WTC11 (cell line): ENCODE measurements at regions not wholly inside any gene's neighbourhood (a gene's known extent, or its start where the extent isn't known, plus 50 kb on each side); places are given as distances from the start of the nearest gene placed in this dataset.

ENCODE experiments used
- ATAC-seq: fragments of 200-7000 bp; cut with Tn5 transposase; 2 replicates; pipeline ENCODE4 v1.10.0; 2021; ENCODE audit warnings: mild to moderate bottlenecking, moderate library complexity
- CTCF ChIA-PET: fragments of 300-600 bp; sonication (Branson Sonifier 250); formaldehyde crosslinking; loops from one replicate; lab custom pipeline; 2021; ENCODE audit warnings: antibody characterized with exemption; lab: Charles Lee
- POLR2A ChIA-PET: fragments of 350-600 bp; sonication (Branson Sonifier 250); formaldehyde crosslinking; loops from one replicate; lab custom pipeline; 2021; ENCODE audit warnings: antibody characterized with exemption; lab: Charles Lee
- DNase-seq: peaks from one replicate; pipeline ENCODE4 v3.0.0; 2021; ENCODE audit warnings: low spot score
- H3K27ac Mint-ChIP-seq: 2 replicates; pipeline ENCODE4 v1.8.0; 2021; ENCODE audit warnings: mixed read lengths
- H3K27me3 Mint-ChIP-seq: 2 replicates; pipeline ENCODE4 v1.8.0; 2021; ENCODE audit warnings: low read depth, mild to moderate bottlenecking, moderate library complexity, mixed read lengths
- H3K36me3 Mint-ChIP-seq: 2 replicates; pipeline ENCODE4 v1.8.0; 2021; ENCODE audit warnings: mixed read lengths
- H3K4me1 Mint-ChIP-seq: 2 replicates; pipeline ENCODE4 v1.8.0; 2022; ENCODE audit warnings: mixed read lengths
- H3K4me3 Mint-ChIP-seq: 2 replicates; pipeline ENCODE4 v1.8.0; 2021; ENCODE audit warnings: mild to moderate bottlenecking, moderate library complexity, mixed read lengths
- H3K9me3 Mint-ChIP-seq: 2 replicates; pipeline ENCODE4 v1.8.0; 2021; ENCODE audit warnings: mixed read lengths
- ELF4 ChIP-seq: sonication (generic); formaldehyde crosslinking; IDR thresholded peaks from 2 replicates; pipeline ENCODE4 v1.8.1; 2022; ENCODE audit warnings: low read depth, mild to moderate bottlenecking, moderate library complexity, missing genetic modification reagents
- EMX1 ChIP-seq: fragments of 250-450 bp; sonication (Bioruptor Pico); IDR thresholded peaks from 2 replicates; pipeline ENCODE4 v1.8.0; 2021; ENCODE audit warnings: mild to moderate bottlenecking
- FOXK1 ChIP-seq: sonication (generic); formaldehyde crosslinking; IDR thresholded peaks from 2 replicates; pipeline ENCODE4 v1.8.0; 2022; ENCODE audit warnings: mild to moderate bottlenecking, moderate library complexity, missing genetic modification reagents
- FOXP4 ChIP-seq: sonication (generic); formaldehyde crosslinking; IDR thresholded peaks from 2 replicates; pipeline ENCODE4 v1.8.0; 2022; ENCODE audit warnings: mild to moderate bottlenecking, missing genetic modification reagents
- GRHL2 ChIP-seq: fragments of 250-450 bp; sonication (Bioruptor Pico); IDR thresholded peaks from 2 replicates; pipeline ENCODE4 v1.8.0; 2022; ENCODE audit warnings: mild to moderate bottlenecking, moderate library complexity; ENCODE audit not compliant: insufficient replicate concordance, severe bottlenecking
- GTF2I ChIP-seq: fragments of 250-450 bp; sonication (Bioruptor Pico); conservative IDR thresholded peaks from 2 replicates; pipeline ENCODE4 v1.4.0; 2021; ENCODE audit warnings: mild to moderate bottlenecking
- IRF2 ChIP-seq: sonication (generic); formaldehyde crosslinking; IDR thresholded peaks from 2 replicates; pipeline ENCODE4 v1.8.0; 2022; ENCODE audit warnings: low read depth, missing genetic modification reagents, borderline replicate concordance
- KAT7 ChIP-seq: sonication (generic); formaldehyde crosslinking; IDR thresholded peaks from 2 replicates; pipeline ENCODE4 v1.8.1; 2023; ENCODE audit warnings: missing genetic modification reagents, mild to moderate bottlenecking, borderline replicate concordance
- USF1 ChIP-seq: sonication (generic); formaldehyde crosslinking; IDR thresholded peaks from 2 replicates; pipeline ENCODE4 v1.8.0; 2022; ENCODE audit warnings: mild to moderate bottlenecking, missing genetic modification reagents
- ZBTB21 ChIP-seq: sonication (generic); formaldehyde crosslinking; IDR thresholded peaks from 2 replicates; pipeline ENCODE4 v1.8.1; 2023; ENCODE audit warnings: mild to moderate bottlenecking, missing genetic modification reagents, borderline replicate concordance
- ZMAT4 ChIP-seq: fragments of 250-450 bp; sonication (Bioruptor Pico); IDR thresholded peaks from 2 replicates; pipeline ENCODE4 v1.9.0; 2021; ENCODE audit warnings: mild to moderate bottlenecking
- ZNF219 ChIP-seq: sonication (generic); formaldehyde crosslinking; IDR thresholded peaks from 2 replicates; pipeline ENCODE4 v1.8.0; 2023; ENCODE audit warnings: missing genetic modification reagents, mild to moderate bottlenecking, borderline replicate concordance
- ZNF232 ChIP-seq: sonication (generic); formaldehyde crosslinking; IDR thresholded peaks from 2 replicates; pipeline ENCODE4 v1.8.0; 2022; ENCODE audit warnings: mild to moderate bottlenecking, missing genetic modification reagents
- ZNF396 ChIP-seq: fragments of 250-450 bp; sonication (Bioruptor Pico); IDR thresholded peaks from 2 replicates; pipeline ENCODE4 v1.8.0; 2021; ENCODE audit warnings: mild to moderate bottlenecking, moderate library complexity, borderline replicate concordance
- TF ChIP-seq, protein P1 (sequence below): fragments of 250-450 bp; sonication (Bioruptor Pico); IDR thresholded peaks from 2 replicates; pipeline ENCODE4 v1.9.0; 2021; ENCODE audit warnings: mild to moderate bottlenecking, borderline replicate concordance
- TF ChIP-seq, protein P2 (sequence below): sonication (generic); formaldehyde crosslinking; IDR thresholded peaks from 2 replicates; pipeline ENCODE4 v1.8.1; 2023; ENCODE audit warnings: mild to moderate bottlenecking, missing genetic modification reagents
- TF ChIP-seq, protein P3 (sequence below): fragments of 250-450 bp; sonication (Bioruptor Pico); IDR thresholded peaks from 2 replicates; pipeline ENCODE4 v1.9.0; 2021; ENCODE audit warnings: moderate library complexity, mild to moderate bottlenecking, inconsistent platforms, borderline replicate concordance

DNA sequence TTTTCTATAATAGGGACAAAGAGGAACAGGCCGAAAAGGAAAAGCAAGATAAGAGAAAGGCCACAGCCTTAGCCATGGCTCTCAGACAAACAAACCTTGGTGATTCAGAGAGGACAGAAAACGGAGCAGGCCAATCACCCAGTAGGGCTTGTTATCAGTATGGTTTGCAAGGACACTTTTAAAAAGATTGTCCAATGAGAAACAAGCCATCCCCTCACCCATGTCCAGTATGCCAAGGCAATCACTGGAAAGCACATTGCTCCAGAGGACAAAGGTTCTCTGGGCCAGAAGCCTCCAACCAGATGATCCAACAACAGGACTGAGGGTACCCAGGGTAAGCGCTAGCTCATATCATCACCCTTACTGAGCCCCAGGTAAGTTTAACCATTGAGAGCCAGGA lies 243.8 kb upstream of the BTG1 start (continued):
- TF ChIP-seq, protein P1, sequence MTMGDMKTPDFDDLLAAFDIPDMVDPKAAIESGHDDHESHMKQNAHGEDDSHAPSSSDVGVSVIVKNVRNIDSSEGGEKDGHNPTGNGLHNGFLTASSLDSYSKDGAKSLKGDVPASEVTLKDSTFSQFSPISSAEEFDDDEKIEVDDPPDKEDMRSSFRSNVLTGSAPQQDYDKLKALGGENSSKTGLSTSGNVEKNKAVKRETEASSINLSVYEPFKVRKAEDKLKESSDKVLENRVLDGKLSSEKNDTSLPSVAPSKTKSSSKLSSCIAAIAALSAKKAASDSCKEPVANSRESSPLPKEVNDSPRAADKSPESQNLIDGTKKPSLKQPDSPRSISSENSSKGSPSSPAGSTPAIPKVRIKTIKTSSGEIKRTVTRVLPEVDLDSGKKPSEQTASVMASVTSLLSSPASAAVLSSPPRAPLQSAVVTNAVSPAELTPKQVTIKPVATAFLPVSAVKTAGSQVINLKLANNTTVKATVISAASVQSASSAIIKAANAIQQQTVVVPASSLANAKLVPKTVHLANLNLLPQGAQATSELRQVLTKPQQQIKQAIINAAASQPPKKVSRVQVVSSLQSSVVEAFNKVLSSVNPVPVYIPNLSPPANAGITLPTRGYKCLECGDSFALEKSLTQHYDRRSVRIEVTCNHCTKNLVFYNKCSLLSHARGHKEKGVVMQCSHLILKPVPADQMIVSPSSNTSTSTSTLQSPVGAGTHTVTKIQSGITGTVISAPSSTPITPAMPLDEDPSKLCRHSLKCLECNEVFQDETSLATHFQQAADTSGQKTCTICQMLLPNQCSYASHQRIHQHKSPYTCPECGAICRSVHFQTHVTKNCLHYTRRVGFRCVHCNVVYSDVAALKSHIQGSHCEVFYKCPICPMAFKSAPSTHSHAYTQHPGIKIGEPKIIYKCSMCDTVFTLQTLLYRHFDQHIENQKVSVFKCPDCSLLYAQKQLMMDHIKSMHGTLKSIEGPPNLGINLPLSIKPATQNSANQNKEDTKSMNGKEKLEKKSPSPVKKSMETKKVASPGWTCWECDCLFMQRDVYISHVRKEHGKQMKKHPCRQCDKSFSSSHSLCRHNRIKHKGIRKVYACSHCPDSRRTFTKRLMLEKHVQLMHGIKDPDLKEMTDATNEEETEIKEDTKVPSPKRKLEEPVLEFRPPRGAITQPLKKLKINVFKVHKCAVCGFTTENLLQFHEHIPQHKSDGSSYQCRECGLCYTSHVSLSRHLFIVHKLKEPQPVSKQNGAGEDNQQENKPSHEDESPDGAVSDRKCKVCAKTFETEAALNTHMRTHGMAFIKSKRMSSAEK (CRISPR knock-in tag): no peak
- TF ChIP-seq FOXP4 (CRISPR knock-in tag): no peak
- TF ChIP-seq ZMAT4 (CRISPR knock-in tag): no peak
- no peak for TF ChIP-seq ELF4 (CRISPR knock-in tag)
- TF ChIP-seq, protein P2, sequence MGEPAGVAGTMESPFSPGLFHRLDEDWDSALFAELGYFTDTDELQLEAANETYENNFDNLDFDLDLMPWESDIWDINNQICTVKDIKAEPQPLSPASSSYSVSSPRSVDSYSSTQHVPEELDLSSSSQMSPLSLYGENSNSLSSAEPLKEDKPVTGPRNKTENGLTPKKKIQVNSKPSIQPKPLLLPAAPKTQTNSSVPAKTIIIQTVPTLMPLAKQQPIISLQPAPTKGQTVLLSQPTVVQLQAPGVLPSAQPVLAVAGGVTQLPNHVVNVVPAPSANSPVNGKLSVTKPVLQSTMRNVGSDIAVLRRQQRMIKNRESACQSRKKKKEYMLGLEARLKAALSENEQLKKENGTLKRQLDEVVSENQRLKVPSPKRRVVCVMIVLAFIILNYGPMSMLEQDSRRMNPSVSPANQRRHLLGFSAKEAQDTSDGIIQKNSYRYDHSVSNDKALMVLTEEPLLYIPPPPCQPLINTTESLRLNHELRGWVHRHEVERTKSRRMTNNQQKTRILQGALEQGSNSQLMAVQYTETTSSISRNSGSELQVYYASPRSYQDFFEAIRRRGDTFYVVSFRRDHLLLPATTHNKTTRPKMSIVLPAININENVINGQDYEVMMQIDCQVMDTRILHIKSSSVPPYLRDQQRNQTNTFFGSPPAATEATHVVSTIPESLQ (CRISPR knock-in tag): no peak
- TF ChIP-seq ZNF396: no peak

- H3K4me3 Mint-ChIP-seq: no peak overlapping the region
- peaks cover 8% of the 10 kb centered on the region for H3K4me1 Mint-ChIP-seq
- H3K36me3 Mint-ChIP-seq: no peaks in the 10 kb centered on the region
- peaks cover 15% of the 10 kb centered on the region for H3K9me3 Mint-ChIP-seq
- TF ChIP-seq, protein P3, sequence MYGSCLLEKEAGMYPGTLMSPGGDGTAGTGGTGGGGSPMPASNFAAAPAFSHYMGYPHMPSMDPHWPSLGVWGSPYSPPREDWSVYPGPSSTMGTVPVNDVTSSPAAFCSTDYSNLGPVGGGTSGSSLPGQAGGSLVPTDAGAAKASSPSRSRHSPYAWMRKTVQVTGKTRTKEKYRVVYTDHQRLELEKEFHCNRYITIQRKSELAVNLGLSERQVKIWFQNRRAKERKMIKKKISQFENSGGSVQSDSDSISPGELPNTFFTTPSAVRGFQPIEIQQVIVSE: no peak
- TF ChIP-seq ZNF232 (CRISPR knock-in tag): no peak
- TF ChIP-seq, all 79 proteins: peak for 0
- ATAC-seq: no peak
- POLR2A ChIA-PET: no interaction called here
- Mint-ChIP-seq H3K27ac (no peak overlapping the region), H3K27me3 (no peaks in the 10 kb centered on the region)
- CTCF ChIA-PET: no interaction called here
- DNase-seq: no peak
These were observed 239.7 kb upstream of the BTG1 start for GRCh38 chr12:92385296-92385695.

DNA sequence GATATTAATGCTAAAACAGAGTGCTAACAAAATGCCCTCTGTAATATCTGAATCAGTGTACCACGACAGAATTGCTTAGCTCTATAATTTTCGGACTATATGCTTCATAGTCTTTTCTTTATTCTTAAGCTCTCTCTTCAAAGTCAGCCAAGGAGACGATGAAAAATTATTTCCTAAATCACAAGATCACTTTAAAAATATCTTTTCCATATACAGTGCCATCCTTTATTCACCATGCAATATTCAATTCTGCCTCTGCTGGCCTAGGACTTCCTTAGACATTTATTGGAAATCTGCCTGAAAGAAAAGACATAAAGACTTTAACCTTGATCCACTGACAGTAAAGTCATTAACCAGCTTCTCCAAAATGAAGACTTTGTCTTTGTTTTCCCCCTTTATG lies 238.9 kb upstream of the BTG1 start:
- H3K27ac Mint-ChIP-seq: no peak overlapping the region
- DNase-seq (no peak), ATAC-seq (no peak)
- no peak overlapping the region for H3K4me3 Mint-ChIP-seq
- H3K9me3 Mint-ChIP-seq: peaks cover 11% of the 10 kb centered on the region; the same call in 1 of the 2 replicates
- H3K4me1 Mint-ChIP-seq: peaks cover 8% of the 10 kb centered on the region
- POLR2A ChIA-PET: no interaction called here
- TF ChIP-seq GRHL2 (no peak), FOXK1 (CRISPR knock-in tag) (no peak), EMX1 (CRISPR knock-in tag) (no peak), USF1 (no peak), ZNF219 (CRISPR knock-in tag) (no peak), ZBTB21 (CRISPR knock-in tag) (no peak), ZMAT4 (CRISPR knock-in tag) (no peak), GTF2I (CRISPR knock-in tag) (no peak), KAT7 (CRISPR knock-in tag) (no peak), IRF2 (CRISPR knock-in tag) (no peak)
- TF ChIP-seq, protein P3: no peak
- CTCF ChIA-PET: no interaction called here
- H3K36me3 Mint-ChIP-seq: no peaks in the 10 kb centered on the region
- no peaks in the 10 kb centered on the region for H3K27me3 Mint-ChIP-seq
